GM18868 (cell line): ENCODE measurements at regions not wholly inside any gene's neighbourhood (a gene's known extent, or its start where the extent isn't known, plus 50 kb on each side); places are given as distances from the start of the nearest gene placed in this dataset.

Source experiments
- ATAC-seq: cut with Tn5 transposase; IDR thresholded peaks from one replicate; pipeline ENCODE4 v1.9.1; 2021; ENCODE audit warnings: mild to moderate bottlenecking, moderate library complexity; ENCODE audit not compliant: unreplicated experiment

- ATAC-seq: no peak
These were observed 61.1 kb upstream of the ARID5B start for GRCh38 chr10:61840403-61840802.

DNA sequence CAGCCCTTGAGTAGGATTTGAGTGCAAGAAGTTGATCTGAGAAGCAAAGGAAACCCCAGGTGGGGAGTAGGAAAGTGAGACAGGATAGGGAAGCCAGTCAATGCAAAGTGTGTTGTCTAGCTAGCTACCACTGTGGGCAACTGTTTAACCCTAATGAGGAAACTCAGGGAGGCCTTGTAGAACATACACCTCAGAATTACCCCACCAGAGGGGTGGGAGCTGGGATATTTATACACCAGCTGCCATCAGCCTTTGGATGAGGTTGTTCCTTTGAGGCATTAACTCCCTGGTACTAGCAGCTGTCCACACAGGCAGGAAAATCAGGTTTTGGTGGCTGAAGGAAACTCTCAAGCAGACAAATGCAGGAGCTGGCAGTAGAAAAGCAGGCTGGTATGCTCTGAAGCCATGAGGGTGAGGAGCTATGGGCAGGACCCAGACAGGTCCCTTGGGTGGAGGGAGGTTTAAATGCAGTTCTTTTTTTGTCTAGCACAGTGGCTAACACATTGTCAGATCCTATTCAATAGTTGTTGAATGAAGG lies 60.1 kb upstream of the ARID5B start:
- no peak for ATAC-seq

DNA sequence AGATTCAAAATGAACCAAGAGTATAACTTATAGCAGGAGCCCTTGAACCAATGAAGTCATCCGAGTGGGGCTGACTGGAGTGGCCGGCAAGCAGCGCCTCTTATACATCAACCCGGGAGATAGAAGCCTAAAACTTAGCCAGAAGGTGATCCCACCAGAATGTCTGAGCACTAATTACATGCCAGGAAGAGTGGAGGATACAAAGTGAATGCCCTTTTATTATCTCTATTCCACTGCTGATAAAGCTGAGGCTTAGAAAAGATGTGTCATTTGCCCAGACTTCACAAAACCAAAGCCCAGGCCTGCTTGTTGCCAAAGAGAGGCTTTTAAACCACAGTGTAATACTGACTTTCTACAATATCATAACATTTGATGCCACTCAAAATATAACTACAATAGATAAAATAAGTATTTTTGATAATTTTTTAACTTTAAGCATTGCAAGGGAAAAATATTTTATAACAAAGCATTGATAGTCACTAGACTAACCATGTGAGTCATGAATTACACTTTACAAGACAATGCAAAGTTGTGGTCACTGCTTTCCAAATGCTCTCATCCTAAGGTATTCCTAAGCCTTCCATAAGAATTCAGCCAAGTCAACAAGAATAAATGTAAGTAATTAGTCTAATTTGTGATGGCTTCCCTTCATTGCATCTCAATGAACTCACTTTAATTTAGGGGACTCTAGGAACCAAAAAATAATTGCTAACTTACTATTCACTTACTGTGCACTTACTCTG lies 58.6 kb upstream of the ARID5B start:
- no peak for ATAC-seq

DNA sequence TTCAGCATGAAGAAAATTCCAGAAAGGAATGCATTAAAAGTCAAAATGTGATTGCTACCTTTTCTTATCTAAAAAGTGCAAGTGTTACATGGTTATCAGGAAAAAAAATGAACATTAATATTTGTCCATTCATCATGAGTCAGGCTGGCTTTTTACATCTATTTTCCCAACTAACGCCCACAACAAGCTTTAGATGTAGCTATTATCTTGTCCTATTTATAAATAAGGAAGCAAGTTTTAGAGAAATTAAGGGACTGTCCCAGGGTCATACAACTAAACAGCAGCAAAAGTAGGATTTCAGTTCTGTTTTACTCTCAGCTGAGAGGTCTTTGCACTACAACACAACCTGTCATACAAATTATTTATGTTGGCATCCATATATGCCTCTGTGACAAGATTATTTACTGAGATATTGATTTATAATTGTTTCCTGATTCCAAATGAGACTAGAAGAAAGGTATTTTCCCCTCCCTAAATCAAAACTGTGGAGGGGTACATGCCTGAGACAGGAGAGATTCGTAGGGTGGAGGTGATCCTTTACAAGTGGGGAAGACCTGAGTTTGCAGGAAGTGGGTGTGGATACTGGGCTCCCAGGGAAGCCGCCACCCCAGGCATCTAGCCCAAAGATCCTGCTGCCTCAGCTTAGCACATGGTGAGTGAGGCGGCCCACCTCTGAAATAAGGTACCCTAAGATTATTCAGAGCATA lies 57.2 kb upstream of the ARID5B start:
- ATAC-seq: peak; percentile 46

- no peak for ATAC-seq
These were observed 56.1 kb upstream of the ARID5B start for GRCh38 chr10:61845196-61845949.

DNA sequence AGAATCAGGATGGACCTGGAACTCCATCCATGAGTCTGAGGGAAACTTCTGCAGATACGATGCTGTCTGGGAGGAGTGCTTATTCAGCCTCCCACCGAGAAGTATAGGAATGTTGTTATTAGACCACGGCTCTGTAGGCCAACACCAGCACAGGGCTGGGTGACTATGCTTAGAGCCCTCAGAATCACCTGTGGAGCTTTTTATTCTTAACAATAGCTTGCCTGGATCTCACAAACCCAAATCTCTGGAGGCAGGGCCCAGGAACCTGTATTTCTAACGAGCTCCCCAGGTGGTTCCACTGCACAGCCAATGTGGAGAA lies 55.6 kb upstream of the ARID5B start:
- ATAC-seq: no peak

- no peak for ATAC-seq
These were observed 55.0 kb upstream of the ARID5B start for GRCh38 chr10:61846370-61847031.

GRCh38 chr10:61847087-61847486 lies 54.4 kb upstream of the ARID5B start:
- ATAC-seq: no peak

- no peak for ATAC-seq
These were observed 53.9 kb upstream of the ARID5B start for GRCh38 chr10:61847640-61848039.

DNA sequence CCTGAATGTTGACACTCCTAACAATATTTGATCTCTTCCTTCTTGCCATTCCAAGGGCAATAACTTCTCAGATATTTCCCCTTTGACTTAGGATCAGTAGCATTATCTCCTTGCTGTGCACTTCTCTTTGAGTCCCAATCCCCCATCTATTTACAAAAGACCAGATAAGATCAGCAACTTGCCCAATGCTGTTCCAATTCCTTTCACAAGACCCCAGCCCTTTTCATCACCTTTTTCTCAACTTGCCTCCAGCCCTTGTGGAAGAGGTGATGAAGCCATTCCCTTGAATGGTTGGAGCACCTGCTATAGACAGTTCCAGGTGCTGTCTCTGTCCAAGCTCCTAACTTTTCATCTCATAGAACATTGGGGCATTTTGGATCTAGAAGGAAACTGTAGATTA lies 51.1 kb upstream of the ARID5B start:
- no peak for ATAC-seq
